DOHH2 (cell line): ENCODE measurements at regions not wholly inside any gene's neighbourhood (a gene's known extent, or its start where the extent isn't known, plus 50 kb on each side); places are given as distances from the start of the nearest gene placed in this dataset.

ENCODE experiments used
- H3F3A ChIP-seq: fragments of 200-600 bp; sonication (generic), shearing (Covaris generic); 2 replicates; pipeline ENCODE4 v1.6.0; 2016; ENCODE audit warnings: antibody characterized with exemption, mild to moderate bottlenecking; ENCODE audit not compliant: control insufficient read depth, insufficient read depth
- H3K27ac ChIP-seq: fragments of 200-600 bp; sonication (generic); 2 replicates; pipeline ENCODE4 v1.5.1; 2014; ENCODE audit warnings: low read depth, mild to moderate bottlenecking, low read length, moderate library complexity
- H3K27me3 ChIP-seq: fragments of 200-600 bp; sonication (generic); 2 replicates; pipeline ENCODE4 v1.6.1; 2014; ENCODE audit warnings: mild to moderate bottlenecking, low read length, mixed read lengths; ENCODE audit not compliant: control insufficient read depth
- H3K36me3 ChIP-seq: fragments of 200-600 bp; sonication (generic); 2 replicates; pipeline ENCODE4 v1.6.1; 2014; ENCODE audit warnings: mild to moderate bottlenecking, low read length, moderate library complexity, mixed read lengths; ENCODE audit not compliant: control insufficient read depth
- H3K4me1 ChIP-seq: fragments of 200-600 bp; sonication (generic); 2 replicates; pipeline ENCODE4 v1.6.1; 2014; ENCODE audit warnings: mild to moderate bottlenecking, low read length, mixed read lengths; ENCODE audit not compliant: control insufficient read depth
- H3K4me2 ChIP-seq: fragments of 200-600 bp; sonication (generic); 2 replicates; pipeline ENCODE4 v1.6.0; 2014; ENCODE audit warnings: mild to moderate bottlenecking, low read length, moderate library complexity
- H3K4me3 ChIP-seq: fragments of 200-600 bp; sonication (generic); 2 replicates; pipeline ENCODE4 v1.5.1; 2014; ENCODE audit warnings: mild to moderate bottlenecking, low read length, mixed read lengths
- H3K79me2 ChIP-seq: fragments of 200-600 bp; sonication (generic); 2 replicates; pipeline ENCODE4 v1.6.1; 2014; ENCODE audit warnings: mild to moderate bottlenecking, low read length, mixed read lengths; ENCODE audit not compliant: control insufficient read depth
- H3K9me2 ChIP-seq: fragments of 200-600 bp; sonication (generic); replicated peaks from 2 replicates; pipeline ENCODE4 v1.6.1; 2014; ENCODE audit warnings: mild to moderate bottlenecking, low read length, mixed read lengths; ENCODE audit not compliant: control insufficient read depth
- H3K9me3 ChIP-seq: fragments of 200-600 bp; sonication (generic); 2 replicates; pipeline ENCODE4 v1.6.1; 2014; ENCODE audit warnings: antibody characterized with exemption, low read length, mixed read lengths; ENCODE audit not compliant: control insufficient read depth, insufficient read depth
- H4K20me1 ChIP-seq: fragments of 200-600 bp; sonication (generic); 2 replicates; pipeline ENCODE4 v1.6.0; 2014; ENCODE audit warnings: low read depth, mild to moderate bottlenecking, antibody characterized with exemption, low read length, moderate library complexity; ENCODE audit not compliant: control insufficient read depth, insufficient read depth
- CTCF ChIP-seq: fragments of 200-600 bp; sonication (generic); IDR thresholded peaks from one replicate; pipeline ENCODE4 v1.5.1; 2014; ENCODE audit warnings: antibody characterized with exemption, mild to moderate bottlenecking, low read depth, low read length; ENCODE audit not compliant: poor library complexity, severe bottlenecking
- EZH2phosphoT487 ChIP-seq: fragments of 200-600 bp; sonication (generic); IDR thresholded peaks from 2 replicates; pipeline ENCODE4 v1.6.1; 2017; ENCODE audit warnings: borderline replicate concordance, mild to moderate bottlenecking, antibody characterized with exemption, low read length, moderate library complexity, mixed read lengths

- Histone ChIP-seq H3K4me3 (no peak overlapping the region), H3K4me2 (no peak overlapping the region), H3K9me3 (no peaks in the 10 kb centered on the region), H3K27me3 (no peaks in the 10 kb centered on the region), H3K79me2 (no peaks in the 10 kb centered on the region), H4K20me1 (no peaks in the 10 kb centered on the region), H3K27ac (no peak overlapping the region), H3F3A (no peaks in the 10 kb centered on the region), H3K9me2 (no peaks in the 10 kb centered on the region), H3K4me1 (no peaks in the 10 kb centered on the region), H3K36me3 (no peaks in the 10 kb centered on the region)
- no peak for TF ChIP-seq CTCF
- no peak for TF ChIP-seq EZH2phosphoT487
Measured at GRCh38 chr15:81926981-81927380, 118.8 kb downstream of the MEX3B start.

GRCh38 chr15:81924729-81925128, 121.1 kb downstream of the MEX3B start:
- Histone ChIP-seq H3K9me2 (no peaks in the 10 kb centered on the region), H3K27ac (no peak overlapping the region), H3K9me3 (peaks cover 9% of the 10 kb centered on the region), H3F3A (no peaks in the 10 kb centered on the region), H3K4me3 (no peak overlapping the region), H3K4me1 (no peaks in the 10 kb centered on the region), H3K4me2 (no peak overlapping the region), H3K79me2 (no peaks in the 10 kb centered on the region), H3K36me3 (no peaks in the 10 kb centered on the region), H4K20me1 (no peaks in the 10 kb centered on the region), H3K27me3 (no peaks in the 10 kb centered on the region)
- TF ChIP-seq EZH2phosphoT487 (no peak), CTCF (no peak)

- Histone ChIP-seq H3K4me3 (no peak overlapping the region), H4K20me1 (no peaks in the 10 kb centered on the region), H3K36me3 (no peaks in the 10 kb centered on the region), H3K27ac (no peak overlapping the region), H3K4me1 (no peaks in the 10 kb centered on the region), H3F3A (no peaks in the 10 kb centered on the region), H3K4me2 (no peak overlapping the region), H3K9me3 (peaks cover 18% of the 10 kb centered on the region), H3K27me3 (no peaks in the 10 kb centered on the region), H3K9me2 (no peaks in the 10 kb centered on the region), H3K79me2 (no peaks in the 10 kb centered on the region)
- no peak for TF ChIP-seq EZH2phosphoT487
- no peak for TF ChIP-seq CTCF
Measured at GRCh38 chr15:81923561-81924350, 122.1 kb downstream of the MEX3B start.
